Stimulated activated CD8-positive, alpha-beta memory T cell treated with anti-CD3 and anti-CD28 coated beads, Interleukin-7, amount 100 ng/mL, for 4 hours (primary cell): ENCODE measurements at regions not wholly inside any gene's neighbourhood (a gene's known extent, or its start where the extent isn't known, plus 50 kb on each side); places are given as distances from the start of the nearest gene placed in this dataset.

Experiments used
- DNase-seq, 2 donors: peaks; one replicate each; pipeline ENCODE4 v3.0.0-alpha.2; 2020; ENCODE audit warnings: low read depth in 2 of 2

DNA sequence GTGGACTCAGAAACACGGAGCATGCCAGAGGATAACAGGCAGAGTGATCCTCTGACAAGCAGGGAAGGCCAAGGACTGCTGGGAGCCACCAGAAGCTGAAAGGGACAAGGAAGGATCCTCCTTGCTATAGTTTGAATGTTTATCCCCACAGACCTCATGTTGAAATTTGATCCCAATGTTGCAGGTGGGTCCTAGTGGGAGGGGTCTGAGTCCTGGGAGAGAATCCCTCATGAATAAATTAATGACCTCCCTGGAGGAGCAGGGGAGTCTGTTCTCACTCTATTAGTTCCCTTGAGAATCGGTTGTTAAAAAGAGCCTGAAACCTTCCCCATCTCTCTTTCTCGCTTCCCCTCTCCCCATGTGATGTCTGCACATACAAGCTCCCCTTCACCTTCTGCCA lies 124.4 kb downstream of the FBXO15 start:
- DNase-seq, result no peak

DNA sequence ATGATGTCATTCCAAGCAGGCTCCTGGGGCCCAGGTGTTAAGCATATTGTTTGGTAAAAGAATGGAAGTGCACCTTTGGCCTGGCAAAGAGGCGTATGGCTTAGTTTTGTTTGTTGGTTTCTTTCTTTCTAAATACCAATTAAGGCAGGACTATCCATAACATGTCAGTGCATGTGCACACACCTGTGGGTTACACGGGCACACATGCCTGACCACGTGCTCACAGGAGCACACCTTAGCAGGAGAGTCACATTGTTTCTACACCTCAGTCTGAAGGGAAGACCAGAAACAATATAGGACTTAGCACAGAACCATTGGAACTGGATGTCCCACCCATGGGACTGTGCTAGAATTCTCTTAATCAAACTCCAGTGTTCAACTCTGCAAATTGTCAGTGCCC lies 127.8 kb downstream of the FBXO15 start:
- DNase-seq, result no peak

GRCh38 chr18:74013955-74014354 lies 133.7 kb downstream of the FBXO15 start:
- no peak for DNase-seq

DNA sequence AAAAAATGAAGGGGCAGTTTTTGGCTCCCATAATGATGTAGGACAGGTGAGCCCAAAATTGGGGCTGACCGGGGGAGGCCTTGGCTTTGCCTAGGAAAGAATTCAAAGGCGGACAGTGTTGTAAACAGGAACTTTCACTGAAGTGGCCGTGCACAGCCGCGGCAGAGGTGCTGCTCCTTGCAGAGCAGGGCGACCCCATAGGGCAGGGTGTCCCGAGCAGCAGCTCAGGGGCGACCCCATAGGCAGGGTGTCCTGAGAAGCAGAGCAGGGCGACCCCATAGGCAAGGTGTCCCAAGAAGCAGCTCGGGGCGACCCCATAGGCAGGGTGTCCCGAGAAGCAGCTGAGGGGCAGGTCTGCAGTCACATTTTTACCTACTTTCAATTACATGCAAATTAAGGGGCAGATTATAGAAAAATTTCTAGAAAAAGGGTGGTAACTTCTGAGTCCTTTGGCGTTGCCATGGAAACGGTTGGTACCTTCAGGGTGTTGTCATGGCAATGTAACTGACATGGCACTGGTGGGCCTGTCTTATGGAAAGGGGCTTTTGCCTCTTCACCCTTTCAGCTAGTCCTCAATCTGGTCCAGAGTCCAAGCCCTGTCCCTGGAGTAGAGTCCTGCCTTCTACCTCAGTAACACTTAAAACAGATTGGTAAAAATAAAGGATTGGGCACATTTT lies 134.5 kb downstream of the FBXO15 start:
- no peak for DNase-seq

DNA sequence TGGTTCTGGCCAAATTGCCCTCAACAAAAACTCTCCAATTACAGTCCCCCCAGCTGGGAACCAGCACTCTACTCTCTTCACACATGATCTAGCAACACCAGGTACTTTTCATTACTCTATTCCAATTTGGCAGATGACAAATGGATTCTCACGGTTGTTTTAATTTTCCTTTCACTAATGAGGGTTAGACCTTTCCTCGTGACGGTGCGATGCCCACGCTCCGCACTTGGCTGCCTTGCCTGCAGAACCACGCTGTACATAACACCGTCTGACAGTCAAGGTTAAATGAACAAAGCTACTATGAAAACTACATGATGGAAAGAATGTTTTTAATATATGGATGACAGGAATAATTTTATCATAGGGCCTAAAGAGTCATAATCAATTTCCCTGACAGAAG lies 141.5 kb downstream of the FBXO15 start:
- no peak for DNase-seq

GRCh38 chr18:74005320-74006109 lies 142.1 kb downstream of the FBXO15 start:
- no peak for DNase-seq

DNA sequence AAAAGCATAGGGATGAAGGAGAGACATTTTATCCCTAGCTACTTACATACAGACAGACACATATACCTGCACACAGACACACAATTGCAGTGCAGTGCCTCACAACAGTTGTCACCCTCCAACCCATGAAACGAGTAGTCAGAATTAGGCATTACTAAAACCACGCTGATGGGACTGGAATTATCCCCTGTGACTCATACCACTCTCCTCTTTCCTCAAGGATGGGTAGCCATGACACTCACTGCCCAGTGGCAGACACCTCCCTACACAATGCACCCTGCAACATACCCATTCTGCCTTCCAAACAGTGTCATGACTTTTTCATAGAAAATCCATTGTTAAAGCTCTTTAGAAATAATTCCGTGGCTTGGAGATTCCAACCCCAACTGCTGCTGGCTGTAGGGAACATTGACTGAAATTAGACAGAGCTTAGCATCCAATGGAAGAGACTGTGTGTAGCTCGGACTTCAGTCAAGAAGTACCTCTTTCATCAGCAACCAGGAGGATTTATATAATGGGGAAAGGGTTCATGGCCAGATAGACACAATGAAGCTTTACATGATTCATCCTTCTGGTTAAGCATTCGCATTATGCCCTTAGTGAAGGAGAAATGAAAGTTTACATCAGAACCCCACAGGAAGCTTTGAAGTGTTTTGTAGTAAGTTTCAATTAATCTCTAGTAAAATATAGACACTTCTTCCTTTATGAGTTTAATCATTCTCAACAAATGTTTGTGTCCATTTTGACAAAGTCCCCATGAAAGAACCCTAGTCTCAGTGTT lies 155.2 kb downstream of the FBXO15 start:
- DNase-seq, result no peak

DNA sequence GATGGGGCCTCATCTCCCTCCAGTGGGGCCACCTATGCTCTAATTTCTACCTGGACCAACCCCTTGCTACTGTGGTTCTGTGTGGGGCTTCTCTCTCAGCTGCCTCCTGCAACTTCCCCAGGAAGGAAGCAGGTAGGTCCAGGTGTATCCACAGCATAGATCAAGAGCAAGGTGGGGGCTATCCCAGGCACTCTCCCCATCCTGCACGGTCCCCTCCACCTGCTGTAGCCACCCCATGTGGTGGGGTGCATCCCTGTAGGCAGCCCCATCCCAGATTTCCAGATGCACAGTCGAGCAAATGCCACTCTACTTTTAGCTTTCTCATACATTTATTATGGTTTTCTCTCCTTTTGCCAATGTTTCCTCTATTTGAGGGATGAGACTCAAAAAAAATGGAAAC lies 156.1 kb downstream of the FBXO15 start:
- no peak for DNase-seq

GRCh38 chr18:73990258-73990657 lies 157.4 kb downstream of the FBXO15 start:
- DNase-seq, result no peak

- DNase-seq, result no peak
Measured at GRCh38 chr18:73987247-73987980, 160.2 kb downstream of the FBXO15 start.

DNA sequence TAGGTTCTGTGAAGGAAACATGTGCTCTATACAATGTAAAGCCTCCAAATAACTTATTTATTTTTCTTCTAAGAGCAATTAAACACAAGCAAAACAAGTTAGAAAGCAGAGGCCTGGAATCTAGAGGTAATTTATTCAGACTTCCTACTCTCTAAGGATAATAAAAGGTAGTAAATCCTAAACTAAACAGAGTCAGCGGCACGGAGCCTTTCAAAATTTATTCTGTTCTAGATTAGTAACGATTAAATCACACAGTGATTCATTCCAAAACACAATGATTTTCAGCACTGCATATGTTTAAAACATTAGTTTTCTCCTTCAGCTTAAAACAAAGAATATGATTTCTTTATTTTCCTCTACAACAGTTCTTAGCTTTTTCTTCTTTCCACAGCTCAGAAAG lies 160.9 kb downstream of the FBXO15 start:
- DNase-seq, result no peak

GRCh38 chr18:73985855-73986625 lies 161.6 kb downstream of the FBXO15 start:
- DNase-seq, result no peak

DNA sequence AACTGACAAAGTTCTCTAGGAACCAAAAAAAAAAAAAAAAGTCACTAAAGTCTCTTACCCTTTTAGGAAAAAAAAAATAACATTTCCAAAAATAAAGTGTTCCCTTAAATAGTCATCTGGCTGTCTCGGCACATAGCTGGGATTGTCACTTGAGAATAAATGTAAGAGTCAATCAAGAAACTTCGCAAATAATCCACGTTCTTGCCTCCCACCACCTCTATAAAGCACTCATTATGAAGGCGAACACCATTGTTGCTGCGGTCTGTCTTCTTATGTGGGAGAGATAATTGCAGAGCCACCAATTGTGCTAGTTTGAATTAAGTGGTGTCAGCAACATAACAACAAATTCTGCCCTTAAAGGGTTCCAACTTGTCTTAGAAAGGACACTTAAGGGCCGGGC lies 163.7 kb downstream of the FBXO15 start:
- no peak for DNase-seq

DNA sequence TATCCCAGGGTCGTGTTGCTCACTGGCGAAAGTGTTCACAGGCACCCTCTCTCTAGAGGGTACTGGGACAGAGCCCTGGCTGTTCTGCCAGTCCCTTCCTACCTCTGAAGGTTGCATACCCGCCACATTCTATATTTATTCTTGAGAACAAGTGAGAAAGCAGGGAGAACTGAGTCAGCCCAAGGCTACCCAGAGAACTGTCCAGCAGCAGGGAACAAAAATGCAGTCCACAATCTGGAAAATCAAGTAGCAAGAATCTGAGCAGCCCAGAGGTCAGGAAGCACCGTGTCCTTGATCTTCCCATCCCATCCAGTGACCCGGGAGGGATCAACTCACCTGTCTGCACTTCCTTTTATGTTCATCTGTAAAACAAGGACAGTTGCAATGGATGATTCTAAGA lies 164.1 kb downstream of the FBXO15 start:
- no peak for DNase-seq

GRCh38 chr18:73981796-73982195 lies 165.8 kb downstream of the FBXO15 start:
- DNase-seq, result no peak

DNA sequence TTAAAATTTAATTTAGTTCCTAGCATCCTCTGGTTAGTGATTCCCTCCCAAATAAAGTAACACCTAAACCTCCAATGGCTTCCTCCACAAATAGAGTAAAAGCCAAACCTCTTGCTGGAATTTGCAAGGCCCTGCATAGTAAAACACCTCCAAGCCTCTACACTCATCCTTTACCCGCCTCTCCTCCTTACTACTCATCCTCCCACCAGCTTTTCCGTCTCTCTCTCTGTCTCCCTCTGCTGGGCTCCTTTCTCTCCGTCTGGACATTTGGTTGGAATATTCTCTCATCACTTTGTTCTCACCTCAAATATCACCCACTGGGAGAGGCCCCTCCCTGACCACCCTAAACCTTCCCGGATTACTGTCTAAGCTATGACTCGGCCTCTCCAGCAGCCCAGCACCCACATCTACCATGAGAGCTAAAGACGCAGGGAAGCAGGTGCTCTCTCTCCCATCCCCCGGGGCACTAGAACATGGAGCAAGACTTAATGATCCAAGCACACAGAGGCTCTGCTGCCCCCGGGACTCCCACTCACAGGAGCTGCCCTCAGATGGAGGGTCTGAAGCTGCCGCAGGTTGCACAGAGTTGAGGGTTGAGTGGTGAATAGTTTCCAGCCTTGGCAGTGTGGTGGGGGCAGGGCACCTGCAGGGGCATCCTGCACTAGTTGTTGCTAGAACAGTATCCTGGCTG lies 167.2 kb downstream of the FBXO15 start:
- DNase-seq, result no peak

DNA sequence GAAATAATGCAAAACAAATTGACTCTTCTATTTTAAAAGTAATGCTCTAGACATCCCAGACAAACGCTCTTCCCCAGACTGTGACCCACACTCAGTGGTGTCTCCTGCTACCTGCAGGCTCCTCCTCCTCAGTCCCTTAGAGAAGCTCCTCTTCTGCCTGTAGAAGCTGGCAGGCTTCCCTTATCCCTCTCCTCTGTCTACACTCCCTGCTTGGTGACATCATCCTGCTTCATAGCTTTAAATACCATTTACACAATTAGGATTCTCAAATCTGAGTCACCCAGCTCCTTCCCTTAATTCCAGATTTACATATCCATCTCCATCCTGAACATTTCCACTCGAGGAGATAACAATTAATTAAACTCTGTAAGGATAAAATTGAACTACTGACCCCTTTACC lies 167.9 kb downstream of the FBXO15 start:
- no peak for DNase-seq

DNA sequence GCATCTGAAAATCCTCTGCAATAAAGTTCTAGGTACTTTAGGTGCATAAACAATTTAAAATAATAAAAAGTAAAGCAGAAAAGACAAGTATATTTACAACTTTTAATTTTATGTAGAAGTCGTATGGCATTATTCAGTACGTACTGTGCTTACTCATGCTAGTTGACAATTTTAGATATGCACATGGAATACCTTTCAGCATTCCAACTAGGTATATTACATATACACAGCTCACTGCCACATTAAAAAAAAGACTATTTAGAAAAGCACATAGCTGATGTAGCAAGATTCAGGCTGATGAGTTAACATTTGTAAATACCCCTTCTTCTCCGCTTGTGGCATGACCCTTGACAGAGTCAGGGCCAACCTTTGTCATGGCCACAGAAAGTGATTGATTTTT lies 171.2 kb downstream of the FBXO15 start:
- no peak for DNase-seq

DNA sequence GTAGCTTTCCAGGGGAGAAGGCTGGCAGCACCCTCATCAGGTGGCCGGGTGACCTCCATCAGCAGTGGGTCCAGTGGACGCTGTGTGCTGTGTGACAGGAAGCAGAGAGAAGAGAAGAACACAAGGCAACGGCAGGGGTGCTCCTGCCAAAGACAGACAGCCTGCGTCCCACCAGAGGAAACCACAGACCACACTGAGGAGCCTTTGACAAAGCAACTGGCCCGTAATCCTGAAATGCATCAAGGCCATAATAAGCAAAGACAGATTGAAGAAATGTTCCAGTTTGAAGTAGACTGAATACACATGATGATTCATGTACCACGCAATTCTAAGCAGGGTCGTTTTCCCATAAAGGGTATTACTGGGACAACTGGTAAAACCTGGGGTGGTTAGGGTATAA lies 172.4 kb downstream of the FBXO15 start:
- no peak for DNase-seq

DNA sequence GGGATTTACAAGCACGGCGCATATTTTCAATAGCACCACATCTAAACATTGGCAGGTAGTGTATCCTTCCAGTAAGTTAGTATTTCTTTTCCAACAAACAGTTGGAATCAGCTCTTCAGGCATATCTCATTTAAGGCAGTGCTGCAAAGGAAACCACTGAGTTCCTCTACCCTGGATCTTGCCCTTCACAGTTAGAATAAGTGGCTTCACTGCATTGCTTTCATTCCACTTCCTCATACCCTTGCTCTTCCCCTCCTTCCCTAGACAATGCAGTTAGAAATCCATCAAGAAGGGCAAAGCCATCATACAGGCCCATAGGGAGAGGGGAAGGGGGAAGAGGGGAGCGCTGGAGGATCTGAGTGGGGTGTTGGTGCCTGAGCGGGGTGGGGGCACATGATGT lies 173.7 kb downstream of the FBXO15 start:
- no peak for DNase-seq

DNA sequence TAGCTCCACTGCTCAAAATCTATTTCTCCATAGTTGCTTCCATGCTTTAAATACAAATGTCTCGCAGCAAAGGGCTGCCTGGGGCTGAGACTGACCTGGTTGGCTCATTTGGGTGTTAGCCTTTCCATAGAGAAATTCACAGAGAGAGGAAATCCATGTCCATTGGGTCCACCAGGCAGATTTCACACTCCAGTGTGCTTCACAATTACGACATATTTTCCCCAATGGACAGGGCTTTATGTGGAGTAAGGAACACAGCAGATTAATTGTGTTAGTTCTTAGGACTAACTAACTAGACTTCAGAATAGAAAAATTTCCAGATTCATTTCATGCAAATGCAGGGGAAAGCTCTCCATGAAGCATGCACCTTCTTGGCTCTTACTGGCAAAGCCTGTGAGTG lies 180.7 kb downstream of the FBXO15 start:
- DNase-seq, result no peak
